GM12878 (cell line): ENCODE measurements at regions not wholly inside any gene's neighbourhood (a gene's known extent, or its start where the extent isn't known, plus 50 kb on each side); places are given as distances from the start of the nearest gene placed in this dataset.

ENCODE experiments used
- ATAC-seq: fragments of 200-7000 bp; cut with Tn5 transposase; 3 replicates; pipeline ENCODE4 v1.9.1; 2020; ENCODE audit warnings: mild to moderate bottlenecking, moderate library complexity
- BruUV-seq: library from RNA; stranded (reverse); fragments of 400-500 nt; replicated peaks from 2 replicates; lab custom pipeline; 2021; lab: Mats Ljungman, UMichigan
- CTCF ChIA-PET: fragments of 300-600 bp; sonication (Branson Sonifier 250); formaldehyde crosslinking; extraction: SDS; loops from one replicate; lab custom pipeline; 2021; ENCODE audit warnings: inconsistent platforms; lab: Yijun Ruan, JAX
- POLR2A ChIA-PET: fragments of 350-600 bp; formaldehyde crosslinking; extraction: SDS; loops from one replicate; lab custom pipeline; 2021; ENCODE audit warnings: inconsistent platforms; lab: Charles Lee
- RAD21 ChIA-PET: fragments of 300-600 bp; sonication (Branson Sonifier 250); formaldehyde crosslinking; loops from one replicate; lab custom pipeline; 2023; ENCODE audit warnings: antibody characterized with exemption; ENCODE audit not compliant: unreplicated experiment; lab: Charles Lee
- SMC1A ChIA-PET: fragments of 300-600 bp; sonication (Branson Sonifier 250); formaldehyde crosslinking; loops from one replicate; lab custom pipeline; 2023; ENCODE audit not compliant: unreplicated experiment, uncharacterized antibody; lab: Charles Lee
- DNase-seq: peaks from one replicate; pipeline ENCODE4 v3.0.0-alpha.2; 2011; ENCODE audit warnings: low read depth, low spot score
- FAIRE-seq: peaks from 3 replicates; lab custom pipeline; 2011; peaks lifted over from hg19 to GRCh38; lab: Jason Lieb, UNC
- H2AFZ ChIP-seq: 2 replicates; pipeline ENCODE4 v1.6.0; 2011; ENCODE audit warnings: low read depth, low read length, control low read depth; ENCODE audit not compliant: control insufficient read depth
- H3K27ac ChIP-seq: 2 replicates; pipeline ENCODE4 v1.5.1; 2011; ENCODE audit warnings: control low read depth; ENCODE audit not compliant: control insufficient read depth, insufficient read depth
- H3K27me3 ChIP-seq, 2 experiments: replicated peaks in 1 of 2; 2 replicates each; pipeline versions ENCODE4 v1.6.0 to v1.6.1; 2011; ENCODE audit warnings: low read length in 1 of 2; ENCODE audit not compliant: control insufficient read depth in 2 of 2, insufficient read depth in 2 of 2
- H3K36me3 ChIP-seq, 2 experiments: 2 replicates each; pipeline ENCODE4 v1.5.1; 2011; ENCODE audit warnings: low read length in 1 of 2; ENCODE audit not compliant: control insufficient read depth in 2 of 2, insufficient read depth in 2 of 2
- H3K4me1 ChIP-seq: 2 replicates; pipeline ENCODE4 v1.6.1; 2011; ENCODE audit warnings: mild to moderate bottlenecking, low read length, moderate library complexity, mixed read lengths; ENCODE audit not compliant: control insufficient read depth, insufficient read depth
- H3K4me2 ChIP-seq: 2 replicates; pipeline ENCODE4 v1.6.0; 2011; ENCODE audit warnings: control low read depth; ENCODE audit not compliant: control insufficient read depth, insufficient read depth
- H3K4me3 ChIP-seq: fragments of 200-600 bp; sonication (generic); 2 replicates; pipeline ENCODE4 v1.5.1; 2016
- H3K79me2 ChIP-seq: 2 replicates; pipeline ENCODE4 v1.6.0; 2011; ENCODE audit warnings: low read length; ENCODE audit not compliant: control insufficient read depth, insufficient read depth
- H3K9ac ChIP-seq: 2 replicates; pipeline ENCODE4 v1.8.0; 2011; ENCODE audit warnings: low read length, control low read depth, mixed read lengths; ENCODE audit not compliant: control insufficient read depth, insufficient read depth
- H3K9me3 ChIP-seq: replicated peaks from 3 replicates; pipeline ENCODE4 v1.5.1; 2011; ENCODE audit warnings: mild to moderate bottlenecking, low read length; ENCODE audit not compliant: control insufficient read depth, insufficient read depth
- H4K20me1 ChIP-seq: 2 replicates; pipeline ENCODE4 v1.6.0; 2011; ENCODE audit not compliant: control insufficient read depth, insufficient read depth
- ETV6 ChIP-seq, 2 experiments: fragments of 450-650 bp in 1 of 2; IDR thresholded peaks in 1 of 2; conservative IDR thresholded peaks in 1 of 2; 2 replicates each; pipeline ENCODE4 v1.6.1; 2014; ENCODE audit warnings: antibody characterized with exemption in 1 of 2, borderline replicate concordance in 1 of 2, low read depth in 1 of 2, mild to moderate bottlenecking in 1 of 2, moderate library complexity in 1 of 2
- HSF1 ChIP-seq: fragments of 150-350 bp; IDR thresholded peaks from 2 replicates; pipeline ENCODE4 v1.6.1; 2014; ENCODE audit warnings: mild to moderate bottlenecking, low read depth, low read length
- NBN ChIP-seq: fragments of 450-650 bp; IDR thresholded peaks from 2 replicates; pipeline ENCODE4 v1.6.1; 2016
- SKIL ChIP-seq: fragments of 450-650 bp; IDR thresholded peaks from 2 replicates; pipeline ENCODE4 v1.6.1; 2017; ENCODE audit warnings: mild to moderate bottlenecking, low read depth, inconsistent platforms; ENCODE audit not compliant: poor library complexity, severe bottlenecking
- WGBS: methylation state at CpG from one replicate; pipeline ENCODE4 v1.1.6; 2016; ENCODE audit warnings: low lambda C conversion rate; ENCODE audit not compliant: insufficient replicate concordance, insufficient coverage; ENCODE audit errors: missing lambda C conversion rate; 5-methylcytosine and 5-hydroxymethylcytosine counted together
- in situ Hi-C: fragments of 300-500 bp; cut with MboI; formaldehyde crosslinking; loops from 9 replicates; pipeline ENCODE4 v1.14.3; 2018; ENCODE audit warnings: mixed read lengths
- intact Hi-C: fragments of 100-400 bp; cut with micrococcal nuclease; formaldehyde crosslinking; loops from one replicate; pipeline ENCODE4 v1.14.2; 2022; ENCODE audit not compliant: unreplicated experiment

GRCh38 chr2:38173683-38174082, 97.7 kb upstream of the CYP1B1 start:
- TF ChIP-seq SKIL (no peak), NBN (no peak), ETV6 (conservative IDR thresholded peaks at IDR 0.05 in 1 of 2, IDR thresholded peaks at IDR 0.05 in 1 of 2; ENCODE audit: borderline replicate concordance in 1 of 2, low read depth in 1 of 2) (no peak), HSF1 (no peak)
- no peak for ATAC-seq
- Histone ChIP-seq H3K27me3 (no peaks in the 10 kb centered on the region), H4K20me1 (no peaks in the 10 kb centered on the region), H3K4me2 (no peak overlapping the region), H3K4me1 (peaks cover 8% of the 10 kb centered on the region), H3K4me3 (no peak overlapping the region), H2AFZ (no peak overlapping the region), H3K27ac (no peak overlapping the region), H3K9ac (no peak overlapping the region), H3K36me3 (no peaks in the 10 kb centered on the region), H3K79me2 (no peaks in the 10 kb centered on the region), H3K9me3 (peaks cover 8% of the 10 kb centered on the region; the same call in 2 of the 3 replicates)
- WGBS, result 52% methylated on average over 4 of the region's 4 CpGs
- ChIA-PET RAD21 (no interaction called here), CTCF (interaction anchor here (1.1 kb wide), 1 partner anchor 9 kb away, joined by 4 read pairs; no protein-coding TSS in a partner anchor), SMC1A (interaction anchor here (1.0 to 1.6 kb wide), 2 partner anchors 17 to 101 kb away, joined by 4 read pairs; no protein-coding TSS in a partner anchor), POLR2A (no interaction called here)
- intact Hi-C loops (no loop called here), in situ Hi-C loops (no loop called here)
- FAIRE-seq, result no peak
- no TSS peak for BruUV-seq
- DNase-seq, result no peak
